ENCODE measurements at regions not wholly inside any gene's neighbourhood (a gene's known extent, or its start where the extent isn't known, plus 50 kb on each side); places are given as distances from the start of the nearest gene placed in this dataset.

- H3K9ac ChIP-seq (ENCODE audit: low read depth, low read length), result no peak overlapping the region
- no peaks in the 10 kb centered on the region for H3K27me3 ChIP-seq (ENCODE audit: insufficient read depth, low read length)
- H3K27ac ChIP-seq (ENCODE audit: low read depth, low read length), result no peak overlapping the region
- 92% methylated on average over 3 of the region's 3 CpGs for WGBS
- H3K4me3 ChIP-seq (ENCODE audit: low read length), result no peak overlapping the region
- no peaks in the 10 kb centered on the region for H3K9me3 ChIP-seq (ENCODE audit: insufficient read depth, low read depth, low read length)
- H3K4me1 ChIP-seq (ENCODE audit: insufficient read depth, low read length), result peaks cover 13% of the 10 kb centered on the region; the same call in 1 of the 2 replicates
- H3K36me3 ChIP-seq (ENCODE audit: insufficient read depth, low read length), result no peaks in the 10 kb centered on the region
These were observed 523.9 kb downstream of the FUT8 start for GRCh38 chr14:65936342-65936975.

DNA sequence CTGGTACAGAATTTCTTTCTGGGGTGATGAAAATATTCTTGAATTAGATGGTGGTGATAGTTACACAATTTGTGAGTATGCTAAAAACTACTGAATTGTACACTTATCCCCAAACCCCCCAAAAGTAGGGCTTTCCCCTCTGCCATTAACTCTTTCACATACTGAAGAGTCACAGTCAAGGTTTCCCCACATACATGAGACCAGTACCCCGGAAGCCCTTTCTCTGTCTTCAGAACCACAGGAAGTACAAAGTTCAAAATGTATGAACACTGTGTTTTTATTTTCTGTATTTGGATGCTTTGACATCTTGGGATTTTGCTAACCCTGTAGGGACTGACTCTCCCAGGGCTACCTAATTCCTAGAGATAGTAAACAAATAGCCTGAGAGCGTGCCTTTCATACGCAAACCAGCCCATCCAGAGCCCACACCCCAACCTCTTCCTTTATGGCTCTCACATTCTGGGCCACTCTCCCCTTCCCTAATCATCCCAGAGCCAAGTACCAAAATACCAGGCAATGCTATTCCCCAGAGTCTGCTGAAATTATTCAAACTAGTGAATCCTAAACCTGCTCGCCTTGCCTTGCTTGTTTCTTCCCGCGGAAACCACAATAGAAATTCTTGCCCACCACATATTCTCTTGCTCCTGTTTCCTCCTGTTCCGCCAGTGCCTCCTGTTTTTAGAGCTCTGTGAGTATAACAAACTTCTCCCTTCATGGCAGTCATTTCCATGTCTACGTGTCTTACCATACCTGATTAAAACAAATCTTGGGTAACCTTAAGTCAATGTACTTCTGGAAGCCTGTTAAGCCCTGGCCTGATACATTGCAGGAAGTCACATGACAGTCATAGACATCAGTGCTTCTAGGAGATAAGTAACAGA, 524.8 kb downstream of the FUT8 start:
- Histone ChIP-seq H3K4me1 (ENCODE audit: insufficient read depth, low read length) (peaks cover 15% of the 10 kb centered on the region; the same call in 1 of the 2 replicates), H3K27ac (ENCODE audit: low read depth, low read length) (no peak overlapping the region), H3K9me3 (ENCODE audit: insufficient read depth, low read depth, low read length) (no peaks in the 10 kb centered on the region), H3K9ac (ENCODE audit: low read depth, low read length) (no peak overlapping the region), H3K4me3 (ENCODE audit: low read length) (no peak overlapping the region), H3K36me3 (ENCODE audit: insufficient read depth, low read length) (no peaks in the 10 kb centered on the region), H3K27me3 (ENCODE audit: insufficient read depth, low read length) (no peaks in the 10 kb centered on the region)
- WGBS, result 76% methylated on average over 7 of the region's 8 CpGs

GRCh38 chr14:65937960-65938316, 525.4 kb downstream of the FUT8 start:
- Histone ChIP-seq H3K27me3 (ENCODE audit: insufficient read depth, low read length) (no peaks in the 10 kb centered on the region), H3K9ac (ENCODE audit: low read depth, low read length) (no peak overlapping the region), H3K27ac (ENCODE audit: low read depth, low read length) (no peak overlapping the region), H3K4me3 (ENCODE audit: low read length) (no peak overlapping the region), H3K36me3 (ENCODE audit: insufficient read depth, low read length) (no peaks in the 10 kb centered on the region), H3K4me1 (ENCODE audit: insufficient read depth, low read length) (peaks cover 15% of the 10 kb centered on the region; the same call in 1 of the 2 replicates), H3K9me3 (ENCODE audit: insufficient read depth, low read depth, low read length) (no peaks in the 10 kb centered on the region)

DNA sequence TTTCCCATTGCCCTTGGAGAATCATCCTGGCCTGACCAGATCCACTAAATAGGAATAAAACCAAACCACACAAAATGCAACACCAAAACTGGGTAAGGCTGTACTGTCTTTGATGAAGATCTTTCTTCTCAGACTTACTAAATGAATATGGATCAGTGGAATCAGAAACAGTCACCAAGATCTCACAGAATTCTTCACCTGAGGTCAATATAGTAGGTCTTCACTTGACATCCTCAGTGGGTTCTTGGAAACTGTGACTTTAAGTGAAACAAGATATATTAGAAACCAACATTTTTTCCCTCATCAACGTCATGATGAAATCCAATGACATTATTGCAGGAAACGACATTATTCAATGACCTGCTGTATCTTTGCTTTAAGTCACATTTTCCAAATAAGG, 526.2 kb downstream of the FUT8 start:
- H3K27ac ChIP-seq (ENCODE audit: low read depth, low read length), result no peak overlapping the region
- H3K4me3 ChIP-seq (ENCODE audit: low read length), result no peak overlapping the region
- no peaks in the 10 kb centered on the region for H3K27me3 ChIP-seq (ENCODE audit: insufficient read depth, low read length)
- peaks cover 15% of the 10 kb centered on the region; the same call in 1 of the 2 replicates for H3K4me1 ChIP-seq (ENCODE audit: insufficient read depth, low read length)
- no peaks in the 10 kb centered on the region for H3K9me3 ChIP-seq (ENCODE audit: insufficient read depth, low read depth, low read length)
- 96% methylated on average over 2 of the region's 2 CpGs for WGBS
- H3K36me3 ChIP-seq (ENCODE audit: insufficient read depth, low read length), result no peaks in the 10 kb centered on the region
- H3K9ac ChIP-seq (ENCODE audit: low read depth, low read length), result no peak overlapping the region

DNA sequence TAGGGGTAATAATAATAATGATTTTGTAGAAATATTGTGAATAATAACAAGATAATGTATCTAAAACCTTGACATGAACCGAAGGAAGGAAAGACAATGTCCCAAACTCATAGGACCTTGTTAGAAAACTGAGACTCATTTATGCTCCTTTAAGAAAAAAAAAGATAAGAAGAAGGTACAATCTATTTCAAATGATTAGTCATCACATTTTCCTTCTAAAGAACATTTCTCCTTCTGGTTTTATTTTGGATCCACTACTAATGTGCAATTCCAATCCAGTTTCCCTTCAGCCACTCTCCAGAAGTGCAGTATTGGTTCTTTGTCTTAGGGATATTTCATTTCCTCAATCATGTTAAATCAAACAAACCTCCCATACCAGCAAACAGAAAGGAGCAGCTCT, 526.7 kb downstream of the FUT8 start:
- Histone ChIP-seq H3K9ac (ENCODE audit: low read depth, low read length) (no peak overlapping the region), H3K36me3 (ENCODE audit: insufficient read depth, low read length) (no peaks in the 10 kb centered on the region)
- 100% methylated on average over 1 of the region's 1 CpG for WGBS

DNA sequence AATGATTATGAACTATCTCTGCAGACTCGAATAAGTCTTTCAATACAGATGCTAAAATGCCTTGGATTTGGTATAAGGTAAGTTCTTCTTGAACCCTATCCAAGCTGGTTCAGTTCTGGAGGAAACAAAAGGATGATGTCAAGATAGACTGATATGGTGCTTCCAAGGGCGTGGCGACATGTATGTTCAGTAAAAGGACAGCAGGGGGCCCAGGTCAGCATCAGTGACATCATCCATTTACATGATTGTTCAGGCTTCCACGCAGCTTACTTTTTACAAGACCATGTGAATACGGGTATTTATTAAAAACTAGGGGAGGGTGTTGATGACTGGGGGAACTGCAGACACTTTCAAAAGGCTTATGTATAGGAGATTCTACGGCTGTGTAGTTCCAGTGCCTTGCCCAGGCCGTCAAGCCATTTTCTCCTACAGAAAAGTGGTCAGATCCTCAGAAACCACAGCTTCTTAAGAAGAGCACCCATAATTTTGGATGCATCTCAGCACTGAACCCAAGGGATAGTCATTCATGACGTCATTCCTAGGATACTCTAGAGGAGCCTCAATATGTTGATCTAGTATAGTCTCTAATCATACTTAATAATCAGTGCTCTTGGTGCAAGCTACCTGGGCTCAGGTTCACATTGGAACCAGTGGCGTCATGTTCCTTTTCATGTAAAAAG, 527.7 kb downstream of the FUT8 start:
- H3K27ac ChIP-seq (ENCODE audit: low read depth, low read length), result no peak overlapping the region
- no peaks in the 10 kb centered on the region for H3K27me3 ChIP-seq (ENCODE audit: insufficient read depth, low read length)
- no peaks in the 10 kb centered on the region for H3K9me3 ChIP-seq (ENCODE audit: insufficient read depth, low read depth, low read length)
- H3K4me3 ChIP-seq (ENCODE audit: low read length), result no peak overlapping the region
- H3K36me3 ChIP-seq (ENCODE audit: insufficient read depth, low read length), result no peaks in the 10 kb centered on the region
- H3K4me1 ChIP-seq (ENCODE audit: insufficient read depth, low read length), result peaks cover 15% of the 10 kb centered on the region; the same call in 1 of the 2 replicates
- 92% methylated on average over 9 of the region's 9 CpGs for WGBS
- no peak overlapping the region for H3K9ac ChIP-seq (ENCODE audit: low read depth, low read length)

More for the DNA sequence above, 526.7 kb downstream of the FUT8 start:
- H3K27me3 ChIP-seq (ENCODE audit: insufficient read depth, low read length), result no peaks in the 10 kb centered on the region
- no peaks in the 10 kb centered on the region for H3K9me3 ChIP-seq (ENCODE audit: insufficient read depth, low read depth, low read length)
- H3K4me1 ChIP-seq (ENCODE audit: insufficient read depth, low read length), result peaks cover 15% of the 10 kb centered on the region; the same call in 1 of the 2 replicates
- H3K27ac ChIP-seq (ENCODE audit: low read depth, low read length), result no peak overlapping the region
- no peak overlapping the region for H3K4me3 ChIP-seq (ENCODE audit: low read length)

- no peak overlapping the region for H3K4me3 ChIP-seq (ENCODE audit: low read length)
- H3K9me3 ChIP-seq (ENCODE audit: insufficient read depth, low read depth, low read length), result no peaks in the 10 kb centered on the region
- 84% methylated on average over 4 of the region's 4 CpGs for WGBS
- no peaks in the 10 kb centered on the region for H3K36me3 ChIP-seq (ENCODE audit: insufficient read depth, low read length)
- H3K27ac ChIP-seq (ENCODE audit: low read depth, low read length), result no peak overlapping the region
- peaks cover 15% of the 10 kb centered on the region; the same call in 1 of the 2 replicates for H3K4me1 ChIP-seq (ENCODE audit: insufficient read depth, low read length)
- no peak overlapping the region for H3K9ac ChIP-seq (ENCODE audit: low read depth, low read length)
- H3K27me3 ChIP-seq (ENCODE audit: insufficient read depth, low read length), result no peaks in the 10 kb centered on the region
These were observed 528.6 kb downstream of the FUT8 start for GRCh38 chr14:65941091-65941490.

GRCh38 chr14:65943150-65943549, 530.6 kb downstream of the FUT8 start:
- Histone ChIP-seq H3K9me3 (ENCODE audit: insufficient read depth, low read depth, low read length) (no peaks in the 10 kb centered on the region), H3K36me3 (ENCODE audit: insufficient read depth, low read length) (no peaks in the 10 kb centered on the region), H3K27ac (ENCODE audit: low read depth, low read length) (no peak overlapping the region), H3K4me3 (ENCODE audit: low read length) (no peak overlapping the region), H3K9ac (ENCODE audit: low read depth, low read length) (no peak overlapping the region), H3K27me3 (ENCODE audit: insufficient read depth, low read length) (no peaks in the 10 kb centered on the region), H3K4me1 (ENCODE audit: insufficient read depth, low read length) (peaks cover 9% of the 10 kb centered on the region; the same call in 1 of the 2 replicates)

DNA sequence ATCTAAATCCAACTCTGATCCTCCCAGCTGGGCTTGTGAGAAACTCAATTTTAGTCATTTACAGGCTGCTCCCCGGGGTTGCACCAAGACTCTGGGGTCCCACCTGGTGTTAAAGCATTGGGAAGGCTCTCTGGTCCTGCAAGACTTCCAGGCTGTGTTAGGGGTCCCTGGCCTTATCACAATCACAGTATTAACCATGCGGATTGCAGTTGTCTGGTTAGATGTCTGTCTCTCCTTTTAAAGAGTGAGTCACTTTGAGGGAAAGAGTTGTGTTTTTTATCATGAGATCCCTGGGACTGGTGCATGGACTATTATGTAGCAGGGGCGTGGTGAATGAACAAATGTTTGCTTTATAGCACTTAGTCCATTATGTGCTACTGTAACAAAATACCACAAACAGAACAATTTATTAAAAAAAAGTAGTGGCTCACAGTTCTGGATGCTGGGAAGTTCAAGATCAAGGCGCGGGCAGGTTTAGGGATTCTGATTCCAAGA, 531.4 kb downstream of the FUT8 start:
- no peak overlapping the region for H3K9ac ChIP-seq (ENCODE audit: low read depth, low read length)
- H3K27me3 ChIP-seq (ENCODE audit: insufficient read depth, low read length), result no peaks in the 10 kb centered on the region
- H3K4me1 ChIP-seq (ENCODE audit: insufficient read depth, low read length), result peaks cover 9% of the 10 kb centered on the region; the same call in 1 of the 2 replicates
- H3K4me3 ChIP-seq (ENCODE audit: low read length), result no peak overlapping the region
- WGBS, result 94% methylated on average over 5 of the region's 5 CpGs
- no peaks in the 10 kb centered on the region for H3K36me3 ChIP-seq (ENCODE audit: insufficient read depth, low read length)
- no peaks in the 10 kb centered on the region for H3K9me3 ChIP-seq (ENCODE audit: insufficient read depth, low read depth, low read length)
- no peak overlapping the region for H3K27ac ChIP-seq (ENCODE audit: low read depth, low read length)

- WGBS, result 94% methylated on average over 3 of the region's 3 CpGs
- Histone ChIP-seq H3K4me1 (ENCODE audit: insufficient read depth, low read length) (peaks cover 9% of the 10 kb centered on the region; the same call in 1 of the 2 replicates), H3K27ac (ENCODE audit: low read depth, low read length) (no peak overlapping the region), H3K36me3 (ENCODE audit: insufficient read depth, low read length) (no peaks in the 10 kb centered on the region), H3K27me3 (ENCODE audit: insufficient read depth, low read length) (no peaks in the 10 kb centered on the region), H3K9ac (ENCODE audit: low read depth, low read length) (no peak overlapping the region), H3K4me3 (ENCODE audit: low read length) (no peak overlapping the region), H3K9me3 (ENCODE audit: insufficient read depth, low read depth, low read length) (no peaks in the 10 kb centered on the region)
These were observed 532.8 kb downstream of the FUT8 start for GRCh38 chr14:65945327-65945726.

- H3K27ac ChIP-seq (ENCODE audit: low read depth, low read length), result no peak overlapping the region
- WGBS, result 84% methylated on average over 4 of the region's 4 CpGs
- no peaks in the 10 kb centered on the region for H3K9me3 ChIP-seq (ENCODE audit: insufficient read depth, low read depth, low read length)
- peaks cover under 1% of the 10 kb centered on the region; the same call in 1 of the 2 replicates for H3K4me1 ChIP-seq (ENCODE audit: insufficient read depth, low read length)
- H3K4me3 ChIP-seq (ENCODE audit: low read length), result no peak overlapping the region
- H3K36me3 ChIP-seq (ENCODE audit: insufficient read depth, low read length), result no peaks in the 10 kb centered on the region
- H3K27me3 ChIP-seq (ENCODE audit: insufficient read depth, low read length), result no peaks in the 10 kb centered on the region
- H3K9ac ChIP-seq (ENCODE audit: low read depth, low read length), result no peak overlapping the region
These were observed 534.0 kb downstream of the FUT8 start for GRCh38 chr14:65946494-65946893.

All from HUES64 (cell line).